ENCODE measurements at regions not wholly inside any gene's neighbourhood (a gene's known extent, or its start where the extent isn't known, plus 50 kb on each side); places are given as distances from the start of the nearest gene placed in this dataset.

GRCh38 chr2:224185023-224185601 is 146.0 kb upstream of the SERPINE2 start:
- H4K20me1 ChIP-seq (replicated peaks; ENCODE audit: control insufficient read depth, extremely low read depth, insufficient read depth, low read length): no peaks in the 10 kb centered on the region
- TF ChIP-seq FOS (IDR thresholded peaks at IDR 0.05; ENCODE audit: borderline replicate concordance, insufficient read depth, low read length) (no peak), MYC (IDR thresholded peaks at IDR 0.05; ENCODE audit: low read depth, low read length) (no peak), JUN (IDR thresholded peaks at IDR 0.05; ENCODE audit: borderline replicate concordance, insufficient read depth, insufficient read length, low read depth) (no peak), POLR2AphosphoS5 (IDR thresholded peaks at IDR 0.05; ENCODE audit: insufficient read depth, low read depth, low read length) (no peak), CTCF (IDR thresholded peaks at IDR 0.05; ENCODE audit: extremely low read depth in 1 of 2, insufficient read depth in 1 of 2, low read depth in 1 of 2, low read length in 2 of 2) (no peak)
- H3K36me3 ChIP-seq (ENCODE audit: control insufficient read depth in 2 of 2, extremely low read depth in 1 of 2, insufficient read depth in 2 of 2, low read length in 2 of 2): no peaks in the 10 kb centered on the region
- dilution Hi-C loops (cut with MboI; ENCODE audit: extremely low pct_ligation_motif_present, low sequenced_read_pairs) (no loop called here), intact Hi-C loops (cut with micrococcal nuclease) (no loop called here)
- FAIRE-seq: no peak
- H3K27me3 ChIP-seq (ENCODE audit: control insufficient read depth in 2 of 2, insufficient read depth in 2 of 2, low read length in 2 of 2): peaks cover 2% of the 10 kb centered on the region in 2 experiments
- no peak overlapping the region for H3K27ac ChIP-seq (ENCODE audit: insufficient read depth, low read depth, low read length)
- H3K9me3 ChIP-seq (replicated peaks; ENCODE audit: control insufficient read depth, insufficient read depth, low read length): no peaks in the 10 kb centered on the region
- H3K9ac ChIP-seq (replicated peaks; ENCODE audit: extremely low read depth, insufficient read depth, low read length): no peak overlapping the region
- H3K79me2 ChIP-seq (ENCODE audit: control insufficient read depth, insufficient read depth, low read length): no peaks in the 10 kb centered on the region
- no peak overlapping the region for H3K4me3 ChIP-seq (replicated peaks in 1 of 3; ENCODE audit: insufficient read depth in 1 of 3, low read depth in 1 of 3, low read length in 3 of 3)
- H2AFZ ChIP-seq (ENCODE audit: low read depth, low read length): no peak overlapping the region
- CTCF ChIA-PET: no interaction called here
- no TSS peak for BruUV-seq (replicated peaks)
- H3K4me2 ChIP-seq (ENCODE audit: insufficient read depth, low read length): no peak overlapping the region
- DNase-seq (ENCODE audit: low read depth, low spot score): no peak
- POLR2A ChIA-PET: no interaction called here
- H3K4me1 ChIP-seq (ENCODE audit: control insufficient read depth, extremely low read depth, insufficient read depth, low read length): no peaks in the 10 kb centered on the region
- H3K9me1 ChIP-seq (replicated peaks; ENCODE audit: control insufficient read depth, extremely low read depth, insufficient read depth, low read length): no peaks in the 10 kb centered on the region

- BruUV-seq (replicated peaks): no TSS peak
- H3K9ac ChIP-seq (replicated peaks; ENCODE audit: extremely low read depth, insufficient read depth, low read length): no peak overlapping the region
- intact Hi-C loops (cut with micrococcal nuclease): no loop called here
- CTCF ChIA-PET: no interaction called here
- H2AFZ ChIP-seq (ENCODE audit: low read depth, low read length): no peak overlapping the region
- H4K20me1 ChIP-seq (replicated peaks; ENCODE audit: control insufficient read depth, extremely low read depth, insufficient read depth, low read length): no peaks in the 10 kb centered on the region
- H3K79me2 ChIP-seq (ENCODE audit: control insufficient read depth, insufficient read depth, low read length): no peaks in the 10 kb centered on the region
- DNase-seq (ENCODE audit: low read depth, low spot score) (no peak), FAIRE-seq (no peak)
- no peaks in the 10 kb centered on the region for H3K9me3 ChIP-seq (replicated peaks; ENCODE audit: control insufficient read depth, insufficient read depth, low read length)
- no peak for TF ChIP-seq FOS (IDR thresholded peaks at IDR 0.05; ENCODE audit: borderline replicate concordance, insufficient read depth, low read length)
- TF ChIP-seq JUN (IDR thresholded peaks at IDR 0.05; ENCODE audit: borderline replicate concordance, insufficient read depth, insufficient read length, low read depth): no peak
- TF ChIP-seq POLR2AphosphoS5 (IDR thresholded peaks at IDR 0.05; ENCODE audit: insufficient read depth, low read depth, low read length): no peak
- no peak for TF ChIP-seq EZH2 (IDR thresholded peaks at IDR 0.05; ENCODE audit: borderline replicate concordance, low read depth, low read length, severe bottlenecking)
- TF ChIP-seq GATA2 (IDR thresholded peaks at IDR 0.05; ENCODE audit: insufficient read depth, insufficient read length, low read depth, low read length): no peak
- no peak for TF ChIP-seq CTCF (IDR thresholded peaks at IDR 0.05; ENCODE audit: extremely low read depth in 1 of 2, insufficient read depth in 1 of 2, low read depth in 1 of 2, low read length in 2 of 2)
- TF ChIP-seq POLR2A (IDR thresholded peaks at IDR 0.05; ENCODE audit: low read depth, low read length): no peak
- no peak for TF ChIP-seq MYC (IDR thresholded peaks at IDR 0.05; ENCODE audit: low read depth, low read length)
- TF ChIP-seq MAX (IDR thresholded peaks at IDR 0.05; ENCODE audit: insufficient read depth, insufficient read length): no peak
- peaks cover 0 to 2% of the 10 kb centered on the region in 2 experiments for H3K27me3 ChIP-seq (ENCODE audit: control insufficient read depth in 2 of 2, insufficient read depth in 2 of 2, low read length in 2 of 2)
- H3K36me3 ChIP-seq (ENCODE audit: control insufficient read depth in 2 of 2, extremely low read depth in 1 of 2, insufficient read depth in 2 of 2, low read length in 2 of 2): no peaks in the 10 kb centered on the region
- no peak overlapping the region for H3K4me2 ChIP-seq (ENCODE audit: insufficient read depth, low read length)
- H3K9me1 ChIP-seq (replicated peaks; ENCODE audit: control insufficient read depth, extremely low read depth, insufficient read depth, low read length): no peaks in the 10 kb centered on the region
- no peak overlapping the region for H3K27ac ChIP-seq (ENCODE audit: insufficient read depth, low read depth, low read length)
- dilution Hi-C loops (cut with MboI; ENCODE audit: extremely low pct_ligation_motif_present, low sequenced_read_pairs): no loop called here
- POLR2A ChIA-PET: no interaction called here
- no peak overlapping the region for H3K4me3 ChIP-seq (replicated peaks in 1 of 3; ENCODE audit: insufficient read depth in 1 of 3, low read depth in 1 of 3, low read length in 3 of 3)
- no peaks in the 10 kb centered on the region for H3K4me1 ChIP-seq (ENCODE audit: control insufficient read depth, extremely low read depth, insufficient read depth, low read length)
Measured at GRCh38 chr2:224183086-224183485, 144.0 kb upstream of the SERPINE2 start.

Data from endothelial cell of umbilical vein (primary cell).